H9 (cell line): ENCODE measurements at regions not wholly inside any gene's neighbourhood (a gene's known extent, or its start where the extent isn't known, plus 50 kb on each side); places are given as distances from the start of the nearest gene placed in this dataset.

Experiments
- DNase-seq: peaks from one replicate; pipeline ENCODE4 v3.0.0-alpha.2; 2017
- H2AFZ ChIP-seq: one replicate; pipeline ENCODE4 v1.6.1; 2013; ENCODE audit warnings: mild to moderate bottlenecking, low read length, control low read depth, moderate library complexity
- H2AK5ac ChIP-seq: 2 replicates; pipeline ENCODE4 v1.6.1; 2013; ENCODE audit warnings: low read length, control low read depth, mixed read lengths; ENCODE audit not compliant: insufficient read length
- H2BK120ac ChIP-seq: one replicate; pipeline ENCODE4 v1.6.1; 2013; ENCODE audit warnings: low read depth, mild to moderate bottlenecking, low read length, control low read depth, inconsistent platforms; ENCODE audit not compliant: poor library complexity, severe bottlenecking
- H2BK12ac ChIP-seq: 2 replicates; pipeline ENCODE4 v1.6.1; 2013; ENCODE audit warnings: low read length, control low read depth, mixed read lengths, low read depth; ENCODE audit not compliant: insufficient read length
- H2BK15ac ChIP-seq: 2 replicates; pipeline ENCODE4 v1.6.1; 2013; ENCODE audit warnings: low read depth, low read length, control low read depth
- H2BK20ac ChIP-seq: one replicate; pipeline ENCODE4 v1.6.1; 2013; ENCODE audit warnings: low read depth, mild to moderate bottlenecking, low read length, control low read depth, inconsistent platforms; ENCODE audit not compliant: poor library complexity, severe bottlenecking
- H2BK5ac ChIP-seq: 2 replicates; pipeline ENCODE4 v1.6.1; 2013; ENCODE audit warnings: low read length, control low read depth, mixed read lengths; ENCODE audit not compliant: insufficient read length
- H3K14ac ChIP-seq: 2 replicates; pipeline ENCODE4 v1.6.1; 2013; ENCODE audit warnings: low read length, control low read depth; ENCODE audit not compliant: insufficient read depth
- H3K18ac ChIP-seq: 2 replicates; pipeline ENCODE4 v1.6.1; 2013; ENCODE audit warnings: low read depth, mild to moderate bottlenecking, mixed read lengths, low read length, control low read depth; ENCODE audit not compliant: insufficient read length
- H3K23ac ChIP-seq: 2 replicates; pipeline ENCODE4 v1.6.1; 2013; ENCODE audit warnings: low read length, control low read depth, mixed read lengths, low read depth; ENCODE audit not compliant: insufficient read length
- H3K23me2 ChIP-seq: 2 replicates; pipeline ENCODE4 v1.6.1; 2013; ENCODE audit warnings: low read depth, mild to moderate bottlenecking, mixed read lengths, low read length, control low read depth; ENCODE audit not compliant: insufficient read length, poor library complexity, severe bottlenecking
- H3K27ac ChIP-seq: 2 replicates; pipeline ENCODE4 v1.5.1; 2013; ENCODE audit warnings: low read length, control low read depth, mixed read lengths, low read depth; ENCODE audit not compliant: insufficient read length
- H3K27me3 ChIP-seq: 2 replicates; pipeline ENCODE4 v1.6.1; 2013; ENCODE audit warnings: low read length, control low read depth, inconsistent platforms; ENCODE audit not compliant: insufficient read depth
- H3K4ac ChIP-seq: 2 replicates; pipeline ENCODE4 v1.6.1; 2013; ENCODE audit warnings: low read depth, mild to moderate bottlenecking, control low read depth, inconsistent platforms, low read length, moderate library complexity
- H3K4me1 ChIP-seq: 2 replicates; pipeline ENCODE4 v1.6.1; 2013; ENCODE audit warnings: low read length, control low read depth, inconsistent platforms; ENCODE audit not compliant: insufficient read depth
- H3K4me2 ChIP-seq: 2 replicates; pipeline ENCODE4 v1.6.1; 2013; ENCODE audit warnings: low read length, control low read depth, mixed read lengths; ENCODE audit not compliant: insufficient read length, insufficient read depth
- H3K56ac ChIP-seq: 2 replicates; pipeline ENCODE4 v1.6.1; 2013; ENCODE audit warnings: low read depth, mild to moderate bottlenecking, mixed read lengths, low read length, control low read depth; ENCODE audit not compliant: insufficient read length
- H3K79me1 ChIP-seq: 2 replicates; pipeline ENCODE4 v1.6.1; 2013; ENCODE audit warnings: low read depth, mild to moderate bottlenecking, moderate library complexity, low read length, control low read depth, inconsistent platforms; ENCODE audit not compliant: insufficient read depth, poor library complexity, severe bottlenecking
- H3K79me2 ChIP-seq: 2 replicates; pipeline ENCODE4 v1.6.1; 2013; ENCODE audit warnings: low read length, control low read depth, inconsistent platforms; ENCODE audit not compliant: insufficient read depth
- H3K9ac ChIP-seq: 2 replicates; pipeline ENCODE4 v1.6.1; 2013; ENCODE audit warnings: low read length, control low read depth, mixed read lengths; ENCODE audit not compliant: insufficient read length; ENCODE audit errors: extremely low read depth
- H3K9me3 ChIP-seq: one replicate; pipeline ENCODE4 v1.6.1; 2013; ENCODE audit warnings: low read depth, low read length, inconsistent platforms; ENCODE audit not compliant: control insufficient read depth
- H3T11ph ChIP-seq: one replicate; pipeline ENCODE4 v1.6.1; 2013; ENCODE audit warnings: mild to moderate bottlenecking, low read length, control low read depth, inconsistent platforms
- H4K20me1 ChIP-seq: one replicate; pipeline ENCODE4 v1.6.1; 2013; ENCODE audit not compliant: control insufficient read depth, insufficient read length, insufficient read depth
- H4K5ac ChIP-seq: 2 replicates; pipeline ENCODE4 v1.6.1; 2013; ENCODE audit warnings: low read depth, mild to moderate bottlenecking, mixed read lengths, low read length, control low read depth; ENCODE audit not compliant: insufficient read length
- H4K8ac ChIP-seq: replicated peaks from 2 replicates; pipeline ENCODE4 v1.6.1; 2013; ENCODE audit warnings: low read length, control low read depth, mixed read lengths, low read depth; ENCODE audit not compliant: insufficient read length
- H4K91ac ChIP-seq: 2 replicates; pipeline ENCODE4 v1.6.1; 2013; ENCODE audit warnings: low read depth, mild to moderate bottlenecking, moderate library complexity, mixed read lengths, low read length, control low read depth; ENCODE audit not compliant: insufficient read length
- H3K27ac Mint-ChIP-seq, 3 experiments: 2 replicates in 2 of 3; 3 replicates in 1 of 3; pipeline ENCODE4 v1.8.0; 2020 to 2021; ENCODE audit warnings: mixed read lengths in 3 of 3, mild to moderate bottlenecking in 1 of 3, moderate library complexity in 1 of 3
- H3K27me3 Mint-ChIP-seq: 2 replicates; pipeline ENCODE4 v1.8.0; 2021; ENCODE audit warnings: low read depth, mild to moderate bottlenecking, moderate library complexity, mixed read lengths
- H3K36me3 Mint-ChIP-seq, 3 experiments: 2 replicates in 2 of 3; 3 replicates in 1 of 3; pipeline ENCODE4 v1.8.0; 2020 to 2021; ENCODE audit warnings: low read depth in 3 of 3, mixed read lengths in 3 of 3; ENCODE audit not compliant: insufficient read depth in 1 of 3
- H3K4me1 Mint-ChIP-seq, 2 experiments: 2 replicates each; pipeline ENCODE4 v1.8.0; 2020; ENCODE audit warnings: mixed read lengths in 2 of 2
- H3K4me3 Mint-ChIP-seq, 2 experiments: 2 replicates in 1 of 2; 3 replicates in 1 of 2; pipeline ENCODE4 v1.8.0; 2020 to 2021; ENCODE audit warnings: mild to moderate bottlenecking in 2 of 2, mixed read lengths in 2 of 2, moderate library complexity in 1 of 2
- H3K9me3 Mint-ChIP-seq, 2 experiments: 2 replicates in 1 of 2; 3 replicates in 1 of 2; pipeline ENCODE4 v1.8.0; 2020; ENCODE audit warnings: mild to moderate bottlenecking in 2 of 2, mixed read lengths in 2 of 2, moderate library complexity in 1 of 2
- WGBS: extraction: QIAGEN DNeasy Blood & Tissue Kit; methylation state at CpG from one replicate; pipeline ENCODE4 v1.1.7; 2013; ENCODE audit warnings: missing lambda C conversion rate, low lambda C conversion rate, mixed read lengths; ENCODE audit not compliant: insufficient read length; ENCODE audit errors: extremely low coverage; 5-methylcytosine and 5-hydroxymethylcytosine counted together
- TF ChIP-seq, protein P1 (sequence below): fragments of 200-600 bp; sonication (generic); conservative IDR thresholded peaks from 3 replicates; pipeline ENCODE4 v1.8.0; 2021; ENCODE audit warnings: antibody characterized with exemption, mild to moderate bottlenecking

GRCh38 chr10:36358736-36359135 lies 716.6 kb upstream of the FZD8 start:
- H3K79me1 ChIP-seq, result no peaks in the 10 kb centered on the region
- no peak overlapping the region for H3K14ac ChIP-seq
- no peak overlapping the region for H3K4me3 Mint-ChIP-seq
- no peak overlapping the region for H3K4ac ChIP-seq
- no peak overlapping the region for H3T11ph ChIP-seq
- H3K18ac ChIP-seq, result no peak overlapping the region
- H3K79me2 ChIP-seq, result no peaks in the 10 kb centered on the region
- H2BK20ac ChIP-seq, result no peak overlapping the region
- H4K91ac ChIP-seq, result no peak overlapping the region
- H2BK15ac ChIP-seq, result no peak overlapping the region
- no peaks in the 10 kb centered on the region for H3K4me1 Mint-ChIP-seq
- TF ChIP-seq, protein P1, sequence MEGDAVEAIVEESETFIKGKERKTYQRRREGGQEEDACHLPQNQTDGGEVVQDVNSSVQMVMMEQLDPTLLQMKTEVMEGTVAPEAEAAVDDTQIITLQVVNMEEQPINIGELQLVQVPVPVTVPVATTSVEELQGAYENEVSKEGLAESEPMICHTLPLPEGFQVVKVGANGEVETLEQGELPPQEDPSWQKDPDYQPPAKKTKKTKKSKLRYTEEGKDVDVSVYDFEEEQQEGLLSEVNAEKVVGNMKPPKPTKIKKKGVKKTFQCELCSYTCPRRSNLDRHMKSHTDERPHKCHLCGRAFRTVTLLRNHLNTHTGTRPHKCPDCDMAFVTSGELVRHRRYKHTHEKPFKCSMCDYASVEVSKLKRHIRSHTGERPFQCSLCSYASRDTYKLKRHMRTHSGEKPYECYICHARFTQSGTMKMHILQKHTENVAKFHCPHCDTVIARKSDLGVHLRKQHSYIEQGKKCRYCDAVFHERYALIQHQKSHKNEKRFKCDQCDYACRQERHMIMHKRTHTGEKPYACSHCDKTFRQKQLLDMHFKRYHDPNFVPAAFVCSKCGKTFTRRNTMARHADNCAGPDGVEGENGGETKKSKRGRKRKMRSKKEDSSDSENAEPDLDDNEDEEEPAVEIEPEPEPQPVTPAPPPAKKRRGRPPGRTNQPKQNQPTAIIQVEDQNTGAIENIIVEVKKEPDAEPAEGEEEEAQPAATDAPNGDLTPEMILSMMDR, result no peak
- no peaks in the 10 kb centered on the region for H3K27me3 ChIP-seq
- no peaks in the 10 kb centered on the region for H3K23me2 ChIP-seq
- no peak overlapping the region for H4K8ac ChIP-seq
- no peak for DNase-seq
- H3K9me3 ChIP-seq, result no peaks in the 10 kb centered on the region
- H3K9me3 Mint-ChIP-seq, result no peaks in the 10 kb centered on the region
- no peak overlapping the region for H2AK5ac ChIP-seq
- H2AFZ ChIP-seq, result no peak overlapping the region
- H3K4me2 ChIP-seq, result no peak overlapping the region
- H4K20me1 ChIP-seq, result no peaks in the 10 kb centered on the region
- H2BK12ac ChIP-seq, result no peak overlapping the region
- no peaks in the 10 kb centered on the region for H3K36me3 Mint-ChIP-seq
- WGBS, result no CpG with 5 or more reads among the region's 3 CpGs
- no peaks in the 10 kb centered on the region for H3K27me3 Mint-ChIP-seq
- no peak overlapping the region for H3K9ac ChIP-seq
- no peak overlapping the region for H2BK120ac ChIP-seq
- H4K5ac ChIP-seq, result no peak overlapping the region
- H3K56ac ChIP-seq, result no peak overlapping the region
- no peak overlapping the region for H2BK5ac ChIP-seq
- H3K23ac ChIP-seq, result no peak overlapping the region
- H3K27ac ChIP-seq, result no peak overlapping the region
- no peaks in the 10 kb centered on the region for H3K4me1 ChIP-seq
- H3K27ac Mint-ChIP-seq, result no peak overlapping the region
